WTC11 (cell line): ENCODE measurements at regions not wholly inside any gene's neighbourhood (a gene's known extent, or its start where the extent isn't known, plus 50 kb on each side); places are given as distances from the start of the nearest gene placed in this dataset.

Experiments
- ATAC-seq: fragments of 200-7000 bp; cut with Tn5 transposase; 2 replicates; pipeline ENCODE4 v1.10.0; 2021; ENCODE audit warnings: mild to moderate bottlenecking, moderate library complexity
- CTCF ChIA-PET: fragments of 300-600 bp; sonication (Branson Sonifier 250); formaldehyde crosslinking; loops from one replicate; lab custom pipeline; 2021; ENCODE audit warnings: antibody characterized with exemption; lab: Charles Lee
- POLR2A ChIA-PET: fragments of 350-600 bp; sonication (Branson Sonifier 250); formaldehyde crosslinking; loops from one replicate; lab custom pipeline; 2021; ENCODE audit warnings: antibody characterized with exemption; lab: Charles Lee
- DNase-seq: peaks from one replicate; pipeline ENCODE4 v3.0.0; 2021; ENCODE audit warnings: low spot score
- H3K27ac Mint-ChIP-seq: 2 replicates; pipeline ENCODE4 v1.8.0; 2021; ENCODE audit warnings: mixed read lengths
- H3K27me3 Mint-ChIP-seq: 2 replicates; pipeline ENCODE4 v1.8.0; 2021; ENCODE audit warnings: low read depth, mild to moderate bottlenecking, moderate library complexity, mixed read lengths
- H3K36me3 Mint-ChIP-seq: 2 replicates; pipeline ENCODE4 v1.8.0; 2021; ENCODE audit warnings: mixed read lengths
- H3K4me1 Mint-ChIP-seq: 2 replicates; pipeline ENCODE4 v1.8.0; 2022; ENCODE audit warnings: mixed read lengths
- H3K4me3 Mint-ChIP-seq: 2 replicates; pipeline ENCODE4 v1.8.0; 2021; ENCODE audit warnings: mild to moderate bottlenecking, moderate library complexity, mixed read lengths
- H3K9me3 Mint-ChIP-seq: 2 replicates; pipeline ENCODE4 v1.8.0; 2021; ENCODE audit warnings: mixed read lengths
- ARID4B ChIP-seq: sonication (generic); formaldehyde crosslinking; IDR thresholded peaks from 2 replicates; pipeline ENCODE4 v1.8.0; 2023; ENCODE audit warnings: missing genetic modification reagents, mild to moderate bottlenecking, borderline replicate concordance
- FOXJ3 ChIP-seq: sonication (generic); formaldehyde crosslinking; IDR thresholded peaks from 2 replicates; pipeline ENCODE4 v1.9.0; 2021; ENCODE audit warnings: missing genetic modification reagents, mild to moderate bottlenecking, borderline replicate concordance
- FOXK1 ChIP-seq: sonication (generic); formaldehyde crosslinking; IDR thresholded peaks from 2 replicates; pipeline ENCODE4 v1.8.0; 2022; ENCODE audit warnings: mild to moderate bottlenecking, moderate library complexity, missing genetic modification reagents
- IRF2 ChIP-seq: sonication (generic); formaldehyde crosslinking; IDR thresholded peaks from 2 replicates; pipeline ENCODE4 v1.8.0; 2022; ENCODE audit warnings: low read depth, missing genetic modification reagents, borderline replicate concordance
- KAT7 ChIP-seq: sonication (generic); formaldehyde crosslinking; IDR thresholded peaks from 2 replicates; pipeline ENCODE4 v1.8.1; 2023; ENCODE audit warnings: missing genetic modification reagents, mild to moderate bottlenecking, borderline replicate concordance
- NFE2L1 ChIP-seq: sonication (generic); formaldehyde crosslinking; IDR thresholded peaks from 2 replicates; pipeline ENCODE4 v1.8.1; 2023; ENCODE audit warnings: missing genetic modification reagents
- SMAD3 ChIP-seq: sonication (generic); formaldehyde crosslinking; IDR thresholded peaks from 2 replicates; pipeline ENCODE4 v1.8.0; 2022; ENCODE audit warnings: missing genetic modification reagents, mild to moderate bottlenecking, borderline replicate concordance
- SP1 ChIP-seq: sonication (generic); formaldehyde crosslinking; conservative IDR thresholded peaks from 2 replicates; pipeline ENCODE4 v1.8.1; 2022; ENCODE audit warnings: missing genetic modification reagents
- TEAD4 ChIP-seq: sonication (generic); formaldehyde crosslinking; IDR thresholded peaks from 2 replicates; pipeline ENCODE4 v1.8.0; 2022; ENCODE audit warnings: mild to moderate bottlenecking, missing genetic modification reagents
- ZNF138 ChIP-seq: sonication (generic); formaldehyde crosslinking; conservative IDR thresholded peaks from 2 replicates; pipeline ENCODE4 v1.8.1; 2022; ENCODE audit warnings: mild to moderate bottlenecking, moderate library complexity, missing genetic modification reagents
- ZNF263 ChIP-seq: sonication (generic); formaldehyde crosslinking; IDR thresholded peaks from 2 replicates; pipeline ENCODE4 v1.8.1; 2022; ENCODE audit warnings: low read depth, mild to moderate bottlenecking, moderate library complexity, missing genetic modification reagents
- ZNF423 ChIP-seq: fragments of 250-450 bp; sonication (Bioruptor Pico); IDR thresholded peaks from 2 replicates; pipeline ENCODE4 v2.1.2; 2022; ENCODE audit warnings: mild to moderate bottlenecking, moderate library complexity
- TF ChIP-seq, protein P1 (sequence below): sonication (generic); formaldehyde crosslinking; IDR thresholded peaks from 2 replicates; pipeline ENCODE4 v1.8.1; 2022; ENCODE audit warnings: low read depth, mild to moderate bottlenecking, moderate library complexity, missing genetic modification reagents, borderline replicate concordance
- TF ChIP-seq, protein P2 (sequence below): sonication (generic); formaldehyde crosslinking; IDR thresholded peaks from 2 replicates; pipeline ENCODE4 v1.8.0; 2023; ENCODE audit warnings: missing genetic modification reagents

DNA sequence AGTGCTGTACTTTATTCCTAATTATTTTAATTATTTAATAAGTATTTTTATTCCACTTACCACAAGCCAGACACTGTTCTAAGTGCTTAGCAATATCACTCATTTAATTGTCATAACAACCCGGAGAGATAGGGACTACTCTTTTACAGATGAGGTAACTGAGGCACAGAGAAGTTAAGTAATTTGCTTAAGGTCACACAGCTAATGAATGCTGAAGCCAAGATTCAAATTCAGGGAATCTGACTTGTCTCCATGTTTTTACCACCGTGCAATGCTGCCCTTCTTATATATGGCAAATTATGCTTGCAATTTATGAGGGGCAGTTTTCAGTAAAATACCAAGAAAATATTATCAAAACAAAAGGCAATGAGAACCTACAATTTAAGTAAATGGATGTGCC lies 168.4 kb upstream of the KIF2A start:
- POLR2A ChIA-PET, result no interaction called here
- CTCF ChIA-PET, result no interaction called here
- Mint-ChIP-seq H3K27ac (no peak overlapping the region), H3K36me3 (peaks cover 4% of the 10 kb centered on the region), H3K9me3 (peaks cover 4% of the 10 kb centered on the region), H3K4me3 (no peak overlapping the region), H3K4me1 (peaks cover 33% of the 10 kb centered on the region), H3K27me3 (no peaks in the 10 kb centered on the region)
- ATAC-seq (no peak), DNase-seq (no peak)
- TF ChIP-seq, protein P1, sequence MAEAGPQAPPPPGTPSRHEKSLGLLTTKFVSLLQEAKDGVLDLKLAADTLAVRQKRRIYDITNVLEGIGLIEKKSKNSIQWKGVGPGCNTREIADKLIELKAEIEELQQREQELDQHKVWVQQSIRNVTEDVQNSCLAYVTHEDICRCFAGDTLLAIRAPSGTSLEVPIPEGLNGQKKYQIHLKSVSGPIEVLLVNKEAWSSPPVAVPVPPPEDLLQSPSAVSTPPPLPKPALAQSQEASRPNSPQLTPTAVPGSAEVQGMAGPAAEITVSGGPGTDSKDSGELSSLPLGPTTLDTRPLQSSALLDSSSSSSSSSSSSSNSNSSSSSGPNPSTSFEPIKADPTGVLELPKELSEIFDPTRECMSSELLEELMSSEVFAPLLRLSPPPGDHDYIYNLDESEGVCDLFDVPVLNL (CRISPR knock-in tag), result no peak
- TF ChIP-seq ZNF263 (CRISPR knock-in tag) (no peak), IRF2 (no peak)

GRCh38 chr5:62138607-62139006 lies 167.4 kb upstream of the KIF2A start:
- peak; percentile 64 for DNase-seq
- TF ChIP-seq FOXJ3 (CRISPR knock-in tag) (no peak), NFE2L1 (CRISPR knock-in tag) (no peak), FOXK1 (CRISPR knock-in tag) (no peak), KAT7 (CRISPR knock-in tag) (no peak), ZNF423 (CRISPR knock-in tag) (peak; percentile 76), ARID4B (CRISPR knock-in tag) (no peak), SMAD3 (no peak), SP1 (CRISPR knock-in tag) (0 out of 2 replicates have a peak, but pooled peaks have one; percentile 22)
- TF ChIP-seq, protein P1 (CRISPR knock-in tag), result no peak
- TF ChIP-seq, all 79 proteins: peak for 2
- Mint-ChIP-seq H3K4me1 (peaks cover 42% of the 10 kb centered on the region), H3K27ac (no peak overlapping the region), H3K4me3 (no peak overlapping the region), H3K9me3 (peaks cover 4% of the 10 kb centered on the region), H3K36me3 (peaks cover 4% of the 10 kb centered on the region), H3K27me3 (no peaks in the 10 kb centered on the region)
- ChIA-PET CTCF (no interaction called here), POLR2A (no interaction called here)
- ATAC-seq, result peak; percentile 98

- ATAC-seq (no peak), DNase-seq (no peak)
- Mint-ChIP-seq H3K4me3 (no peak overlapping the region), H3K36me3 (no peaks in the 10 kb centered on the region)
- CTCF ChIA-PET, result interaction anchor here (1.0 kb wide), 1 partner anchor 69 kb away, joined by 3 read pairs; no protein-coding TSS in a partner anchor
- POLR2A ChIA-PET, result no interaction called here
- TF ChIP-seq NFE2L1 (CRISPR knock-in tag), result no peak
- TF ChIP-seq TEAD4 (CRISPR knock-in tag), result no peak
- no peak for TF ChIP-seq ZNF138 (CRISPR knock-in tag)
- TF ChIP-seq, protein P2, sequence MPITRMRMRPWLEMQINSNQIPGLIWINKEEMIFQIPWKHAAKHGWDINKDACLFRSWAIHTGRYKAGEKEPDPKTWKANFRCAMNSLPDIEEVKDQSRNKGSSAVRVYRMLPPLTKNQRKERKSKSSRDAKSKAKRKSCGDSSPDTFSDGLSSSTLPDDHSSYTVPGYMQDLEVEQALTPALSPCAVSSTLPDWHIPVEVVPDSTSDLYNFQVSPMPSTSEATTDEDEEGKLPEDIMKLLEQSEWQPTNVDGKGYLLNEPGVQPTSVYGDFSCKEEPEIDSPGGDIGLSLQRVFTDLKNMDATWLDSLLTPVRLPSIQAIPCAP (CRISPR knock-in tag), result no peak
- TF ChIP-seq, all 79 proteins: peak for 0
- peaks cover 50% of the 10 kb centered on the region for H3K4me1 Mint-ChIP-seq
- no peak overlapping the region for H3K27ac Mint-ChIP-seq
- H3K9me3 Mint-ChIP-seq, result no peaks in the 10 kb centered on the region
- no peaks in the 10 kb centered on the region for H3K27me3 Mint-ChIP-seq
Observed at GRCh38 chr5:62139741-62140140, 166.3 kb upstream of the KIF2A start.
